Stimulated activated CD8-positive, alpha-beta memory T cell treated with anti-CD3 and anti-CD28 coated beads, Interleukin-15, amount 100 ng/mL, for 48 hours (primary cell): ENCODE measurements at regions not wholly inside any gene's neighbourhood (a gene's known extent, or its start where the extent isn't known, plus 50 kb on each side); places are given as distances from the start of the nearest gene placed in this dataset.
"Not testable (repeated sequence)": the region's sequence is repeated elsewhere in the genome, so short reads cannot be mapped to it uniquely, and the experiment has no call there.

Experiments used
- DNase-seq, 2 donors: peaks; one replicate each; pipeline ENCODE4 v3.0.0-alpha.2; 2020; ENCODE audit warnings: low read depth in 2 of 2

- DNase-seq, result no peak
These were observed 341.0 kb upstream of the TMEM132C start for GRCh38 chr12:127925971-127926370.

GRCh38 chr12:127928178-127928577 lies 338.8 kb upstream of the TMEM132C start:
- no peak for DNase-seq

DNA sequence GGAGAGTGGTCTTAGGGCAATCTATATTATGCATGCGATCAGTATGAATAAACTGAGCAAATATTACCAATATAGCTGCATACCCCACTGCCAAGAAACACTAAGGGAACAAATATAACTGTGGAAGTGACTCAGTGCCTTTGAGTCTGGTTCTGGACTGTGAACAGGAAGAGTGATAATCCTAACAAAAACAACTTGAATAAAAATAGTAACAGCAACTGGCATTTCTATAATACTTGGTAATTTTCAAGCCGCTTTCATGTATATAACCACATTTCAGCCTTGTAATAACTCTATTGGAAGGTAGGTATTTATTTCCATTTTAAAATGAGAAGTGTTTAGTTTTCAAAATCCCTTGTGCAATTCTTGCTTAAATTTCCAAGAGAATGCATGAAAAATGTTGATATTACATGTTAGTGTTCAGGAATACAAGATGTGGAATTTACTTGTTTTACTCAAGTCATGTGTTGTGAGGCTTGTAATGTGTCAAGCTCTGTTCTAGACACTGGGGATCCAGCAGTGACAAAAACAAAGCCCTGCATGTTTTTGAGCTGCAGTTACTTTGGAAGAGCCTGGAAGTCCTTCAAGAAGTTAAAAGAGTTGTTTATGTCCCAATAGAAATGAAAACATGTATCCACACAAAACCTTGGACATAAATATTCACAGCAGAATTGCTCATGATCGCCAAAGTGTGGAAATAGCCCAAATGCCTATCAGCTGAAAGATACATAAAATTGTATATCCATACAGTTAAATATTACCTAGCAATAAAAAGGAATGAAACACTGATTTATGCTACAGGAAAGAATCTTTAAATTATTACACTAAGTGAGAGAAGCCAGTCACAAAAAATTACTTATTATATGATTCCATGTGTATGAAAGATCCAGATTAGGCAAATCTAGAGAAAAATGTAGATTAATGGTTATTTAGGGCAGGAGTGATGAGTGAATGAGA lies 338.1 kb upstream of the TMEM132C start:
- no peak for DNase-seq

- no peak for DNase-seq
These were observed 336.8 kb upstream of the TMEM132C start for GRCh38 chr12:127930122-127930521.

DNA sequence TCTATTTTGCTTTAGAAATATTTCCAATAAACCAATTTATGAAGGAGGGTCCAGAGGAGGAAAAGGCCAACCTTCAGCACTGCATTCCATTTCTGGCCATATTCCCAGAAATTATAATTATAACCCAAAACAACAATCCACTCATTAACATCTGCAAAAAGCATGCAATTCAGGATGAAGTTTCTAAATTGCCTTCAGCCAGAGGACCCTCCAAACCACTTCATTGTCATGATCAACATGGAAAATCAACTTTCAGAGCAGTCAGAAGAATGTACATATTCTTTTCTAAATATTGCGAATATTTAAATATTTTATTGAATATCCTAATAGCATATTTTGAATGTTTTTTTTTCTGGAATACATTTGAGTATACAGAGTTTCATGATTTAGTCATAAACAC lies 332.6 kb upstream of the TMEM132C start:
- DNase-seq, result no peak

DNA sequence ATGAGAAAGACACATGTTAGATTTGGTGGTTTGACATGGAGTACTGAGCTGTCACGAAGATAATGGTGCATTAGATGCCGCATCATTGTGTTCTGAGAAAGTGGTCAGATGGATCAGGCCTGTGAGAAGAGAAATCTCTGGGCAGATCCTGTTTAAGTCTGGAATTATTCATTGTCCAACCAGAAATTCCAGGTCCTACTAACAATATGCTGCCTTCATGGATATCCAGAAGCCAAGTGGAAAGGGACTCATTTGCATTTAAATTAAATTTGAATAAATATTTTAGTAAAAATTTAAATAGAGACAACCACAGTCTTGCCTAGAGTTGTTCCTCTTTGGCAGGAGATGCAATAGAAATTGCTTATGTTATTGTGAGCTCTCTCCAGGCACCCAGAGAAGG lies 330.5 kb upstream of the TMEM132C start:
- no peak for DNase-seq

DNA sequence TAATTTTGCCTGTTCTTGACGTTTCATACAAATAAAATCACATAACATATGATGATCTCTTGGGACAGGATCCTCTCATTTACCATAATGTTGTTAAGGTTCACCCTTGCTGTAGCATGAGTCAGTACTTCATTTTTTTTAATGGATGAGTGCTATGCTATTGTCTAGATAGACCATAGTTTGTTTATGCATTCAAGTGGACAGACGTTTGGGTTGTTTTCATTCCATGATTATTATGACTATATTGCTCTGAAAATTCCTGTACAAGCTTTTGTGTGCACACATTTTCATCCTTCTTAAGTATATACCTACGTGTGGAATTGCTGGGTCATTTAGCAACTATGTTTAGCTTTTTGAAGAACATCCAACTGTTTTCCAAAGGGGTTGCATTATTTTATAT lies 325.6 kb upstream of the TMEM132C start:
- DNase-seq, result no peak

GRCh38 chr12:127942981-127943380 lies 324.0 kb upstream of the TMEM132C start:
- DNase-seq, result no peak

- DNase-seq, result no peak
These were observed 323.3 kb upstream of the TMEM132C start for GRCh38 chr12:127943481-127944210.

DNA sequence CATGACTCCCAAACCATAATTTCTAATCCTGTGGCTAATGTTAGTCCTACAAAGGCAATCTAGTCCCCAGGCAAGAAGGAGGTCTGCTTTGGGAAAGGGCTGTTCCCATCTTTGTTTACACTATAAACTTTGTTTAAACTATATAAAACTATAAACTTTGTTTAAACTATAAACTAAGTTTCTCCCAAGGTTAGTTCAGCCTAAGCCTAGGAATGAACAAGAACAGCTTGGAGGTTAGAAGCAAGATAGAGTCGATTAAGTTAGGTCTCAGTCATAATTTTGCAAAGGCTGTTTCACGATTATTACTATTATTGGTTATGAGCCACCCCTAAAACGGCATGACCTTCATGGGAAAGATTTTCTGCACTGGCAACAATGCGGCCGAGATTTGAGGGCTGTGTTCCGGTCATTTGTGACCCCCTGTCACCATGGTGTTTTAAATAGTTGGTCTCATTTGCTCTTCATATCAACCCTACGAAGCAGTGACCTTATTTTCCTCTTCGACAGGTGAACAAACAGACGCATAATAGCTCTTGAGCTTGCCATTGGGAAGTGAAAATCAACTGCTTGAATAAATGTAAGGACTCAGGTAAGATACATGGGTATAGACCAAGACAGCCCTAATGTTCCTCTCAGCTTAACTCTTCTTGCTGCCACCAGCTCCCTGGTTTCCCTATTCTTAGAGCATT lies 322.6 kb upstream of the TMEM132C start:
- DNase-seq, result no peak

DNA sequence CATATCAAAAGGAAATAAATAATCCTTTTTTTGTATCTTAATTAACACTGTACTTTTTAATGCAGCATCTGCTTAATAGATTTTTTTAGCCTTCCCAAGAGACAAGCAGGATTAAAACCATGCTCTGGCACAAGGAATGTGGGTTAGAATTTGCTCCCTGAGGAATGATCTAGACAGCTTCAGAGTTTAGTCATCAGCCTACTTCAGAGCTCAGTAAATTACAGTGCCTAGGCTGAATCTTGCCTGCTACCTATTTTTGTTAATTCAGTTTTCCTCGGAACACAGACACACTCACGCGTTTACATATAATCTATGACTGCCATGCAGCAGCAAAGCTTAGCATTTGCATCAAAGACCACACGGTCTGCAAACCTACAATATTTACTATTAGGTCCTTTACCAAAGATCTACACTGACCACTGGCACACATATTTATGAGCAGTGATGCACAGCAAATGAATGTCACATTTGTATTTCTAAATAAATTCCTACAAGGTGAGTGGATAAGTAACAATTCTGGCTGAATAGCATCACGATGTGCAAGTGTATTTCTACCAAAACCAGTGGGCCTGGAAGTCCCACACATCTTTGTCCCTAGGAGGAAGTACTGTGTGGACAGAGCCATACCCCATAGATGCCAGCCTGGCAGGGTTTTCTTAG lies 309.8 kb upstream of the TMEM132C start:
- DNase-seq, result no peak

GRCh38 chr12:127962303-127962702 lies 304.7 kb upstream of the TMEM132C start:
- DNase-seq, result no peak

DNA sequence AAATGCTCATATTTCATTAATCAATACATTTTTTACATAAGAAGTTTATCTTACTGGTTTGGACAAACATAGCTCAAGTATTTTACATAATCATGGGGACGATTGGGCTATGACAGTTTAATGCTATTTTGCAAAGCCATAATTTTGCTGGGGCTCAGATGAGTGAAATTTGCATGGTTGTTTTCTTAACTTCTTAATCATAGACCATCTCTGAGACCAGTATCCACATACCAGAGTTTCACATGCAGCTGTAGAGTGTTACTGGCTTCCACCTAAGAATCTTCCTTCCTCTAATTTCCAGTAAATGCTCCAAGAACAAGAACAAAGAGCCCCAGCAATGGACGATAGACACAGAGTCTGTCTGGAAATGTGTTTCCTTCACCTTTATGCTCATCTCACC lies 303.0 kb upstream of the TMEM132C start:
- DNase-seq, result no peak

DNA sequence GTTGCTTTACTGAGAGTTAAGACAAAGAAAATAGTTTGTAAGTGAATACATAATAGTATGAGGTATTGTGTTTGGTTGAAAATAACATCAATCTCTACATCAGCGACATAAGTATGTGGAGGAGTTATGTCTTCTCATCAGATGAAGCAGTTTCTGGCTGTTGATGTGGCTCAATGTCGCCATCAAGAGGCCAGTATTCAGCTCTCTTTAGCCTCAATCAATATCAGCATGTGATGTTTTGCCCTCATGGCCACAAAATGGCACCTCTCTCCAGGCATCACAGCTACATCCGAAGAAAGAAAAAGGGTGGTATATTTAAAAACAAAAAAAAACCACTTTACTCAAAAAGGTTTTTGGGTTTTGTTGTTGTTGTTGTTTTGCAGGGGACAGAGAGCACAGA lies 302.3 kb upstream of the TMEM132C start:
- DNase-seq, result no peak

DNA sequence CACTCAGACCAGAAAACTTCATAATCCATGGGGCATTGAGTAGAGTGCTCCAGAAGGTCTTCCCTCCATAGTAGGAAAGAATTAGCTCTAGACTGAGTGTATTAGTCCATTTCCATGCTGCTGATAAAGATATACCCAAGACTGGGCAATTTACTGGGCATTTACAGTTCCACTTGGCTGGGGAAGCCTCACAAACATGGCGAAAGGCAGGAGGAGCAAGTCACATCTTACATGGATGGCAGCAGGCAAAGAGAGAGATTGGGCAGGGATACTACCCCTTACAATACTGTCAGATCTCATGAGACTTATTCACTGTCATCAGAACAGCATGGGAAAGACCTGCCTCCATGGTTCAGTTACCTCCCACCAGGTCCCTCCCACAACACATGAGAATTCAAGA lies 300.6 kb upstream of the TMEM132C start:
- no peak for DNase-seq

DNA sequence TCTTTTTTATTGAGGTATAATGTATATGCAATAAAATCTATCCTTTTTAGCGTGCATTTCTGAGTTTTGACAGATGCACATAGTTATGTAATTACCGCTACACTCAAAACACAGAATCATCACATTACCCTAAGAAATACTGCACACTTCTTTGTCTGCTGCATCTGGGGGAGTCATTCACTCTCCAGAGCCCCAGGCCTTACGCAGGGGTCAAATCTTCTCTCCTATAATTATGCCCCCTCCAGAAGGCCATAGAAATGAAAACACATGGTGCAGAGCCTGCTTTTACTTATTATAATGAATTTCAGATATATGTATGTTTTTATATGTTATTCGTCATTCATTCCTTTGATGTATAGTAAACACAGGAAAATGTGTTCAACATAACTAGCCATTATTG lies 296.5 kb upstream of the TMEM132C start:
- DNase-seq, result no peak

DNA sequence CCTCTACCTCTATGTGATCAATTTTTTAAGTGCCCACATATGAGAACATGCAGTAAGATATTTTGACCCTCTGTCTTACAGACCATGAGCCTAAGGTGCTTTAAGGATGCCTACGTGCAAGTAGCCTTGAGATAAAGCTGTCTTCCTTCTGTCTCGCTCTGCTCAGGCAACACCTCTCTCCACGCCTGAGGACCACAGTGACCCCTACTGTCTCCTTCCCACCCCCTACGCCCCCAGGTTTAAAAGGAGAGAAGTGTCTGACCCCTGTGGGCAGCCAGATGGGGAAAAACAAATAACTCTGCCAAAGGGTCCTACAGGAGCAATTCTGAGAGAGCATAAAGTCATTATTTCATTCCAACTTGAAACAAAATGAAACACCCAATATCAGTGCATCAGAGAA lies 286.4 kb upstream of the TMEM132C start:
- no peak for DNase-seq

DNA sequence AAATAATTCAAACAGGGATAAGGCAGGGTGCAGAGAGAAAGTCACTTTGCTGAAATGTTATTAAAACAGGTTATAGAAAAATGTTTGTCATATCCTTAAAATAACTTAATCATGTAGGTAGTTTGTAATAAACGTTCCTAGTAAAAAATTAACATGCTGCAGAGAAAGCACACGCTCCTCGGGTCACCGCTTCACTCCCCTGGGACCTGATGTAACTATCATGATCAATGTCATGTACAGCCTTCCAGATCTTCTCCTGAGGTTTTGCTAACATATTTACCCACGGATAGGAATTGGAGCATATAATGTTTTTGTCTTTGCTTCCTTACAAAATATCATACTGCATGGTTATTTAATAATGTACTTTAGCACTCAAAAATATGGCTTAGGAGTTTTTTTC lies 285.1 kb upstream of the TMEM132C start:
- DNase-seq, result no peak

GRCh38 chr12:127983213-127983791 lies 283.7 kb upstream of the TMEM132C start:
- not testable (repeated sequence) for DNase-seq

DNA sequence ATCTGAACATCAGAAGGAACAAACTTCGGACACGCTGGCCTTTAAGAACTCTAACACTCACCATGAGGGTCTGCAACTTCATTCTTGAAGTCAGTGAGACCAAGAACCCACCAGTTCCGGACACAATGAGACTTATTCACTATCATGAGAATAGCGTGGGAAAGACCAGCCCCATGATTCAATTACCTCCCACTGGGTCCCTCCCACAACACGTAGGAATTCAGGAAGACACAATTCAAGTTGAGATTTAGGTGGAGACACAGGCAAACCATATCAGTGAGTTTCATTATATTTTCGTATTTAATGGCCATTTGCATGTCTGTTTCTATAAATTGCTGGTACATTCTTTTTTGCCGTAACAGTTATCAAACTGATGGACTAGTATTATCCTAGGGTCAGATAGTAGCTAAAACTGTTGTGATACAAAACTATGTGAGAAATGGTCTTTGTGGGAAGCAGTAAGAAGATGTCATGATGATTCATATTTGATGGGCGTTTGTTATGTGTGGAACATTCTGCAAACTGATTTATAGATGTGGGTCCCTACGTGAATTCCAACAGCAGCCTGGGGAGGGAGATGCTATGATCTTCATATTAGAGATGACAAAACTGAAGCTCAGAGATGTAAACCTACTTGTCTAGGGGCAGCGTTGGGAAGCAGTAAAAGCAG lies 282.4 kb upstream of the TMEM132C start:
- no peak for DNase-seq
